HepG2 (cell line): ENCODE measurements at regions not wholly inside any gene's neighbourhood (a gene's known extent, or its start where the extent isn't known, plus 50 kb on each side); places are given as distances from the start of the nearest gene placed in this dataset.

Experiments used
- FOXP1 ChIP-seq, 2 experiments: fragments of 450-650 bp in 1 of 2; IDR thresholded peaks; 2 replicates each; pipeline ENCODE4 v1.6.1; 2017 to 2018; ENCODE audit warnings: antibody characterized with exemption in 1 of 2
- GABPA ChIP-seq, 2 experiments: IDR thresholded peaks; 2 replicates each; pipeline ENCODE4 v1.6.1; 2011 to 2016; ENCODE audit warnings: low read depth in 2 of 2, low read length in 1 of 2, missing biosample characterization in 1 of 2, missing genetic modification characterization in 1 of 2
- HOXA5 ChIP-seq: sonication (generic); formaldehyde crosslinking; IDR thresholded peaks from 2 replicates; pipeline ENCODE4 v1.4.0; 2020; ENCODE audit warnings: missing genetic modification reagents
- MBD4 ChIP-seq: IDR thresholded peaks from 2 replicates; pipeline ENCODE4 v1.6.1; 2012; ENCODE audit warnings: low read length, inconsistent platforms, borderline replicate concordance
- POLR2G ChIP-seq: fragments of 200-400 bp; formaldehyde crosslinking; IDR thresholded peaks from 2 replicates; pipeline ENCODE4 v1.6.1; 2018; ENCODE audit warnings: mild to moderate bottlenecking, low read depth, low read length, moderate library complexity
- ZNF136 ChIP-seq: sonication (generic); formaldehyde crosslinking; IDR thresholded peaks from 2 replicates; pipeline ENCODE4 v1.8.1; 2022; ENCODE audit warnings: low read depth, mild to moderate bottlenecking, moderate library complexity, missing genetic modification reagents
- ZNF205 ChIP-seq: IDR thresholded peaks from 2 replicates; pipeline ENCODE4 v1.6.1; 2018; ENCODE audit warnings: missing biosample characterization, missing genetic modification reagents
- ZNF343 ChIP-seq: sonication (generic); formaldehyde crosslinking; IDR thresholded peaks from 2 replicates; pipeline ENCODE4 v1.4.0; 2020; ENCODE audit warnings: mild to moderate bottlenecking, missing genetic modification reagents
- TF ChIP-seq, protein P1 (sequence below): IDR thresholded peaks from 2 replicates; pipeline ENCODE4 v1.6.1; 2016; ENCODE audit warnings: low read depth, missing genetic modification reagents, missing compliant biosample characterization
- TF ChIP-seq, protein P2 (sequence below): IDR thresholded peaks from 2 replicates; pipeline ENCODE4 v1.6.1; 2016; ENCODE audit warnings: low read depth
- TF ChIP-seq, protein P3 (sequence below): sonication (generic); formaldehyde crosslinking; IDR thresholded peaks from 2 replicates; pipeline ENCODE4 v1.4.0; 2020; ENCODE audit warnings: mild to moderate bottlenecking, missing genetic modification reagents, borderline replicate concordance
- TF ChIP-seq, protein P4 (sequence below): sonication (generic); formaldehyde crosslinking; IDR thresholded peaks from 2 replicates; pipeline ENCODE4 v1.4.0; 2020; ENCODE audit warnings: mild to moderate bottlenecking, missing genetic modification reagents
- TF ChIP-seq, protein P5 (sequence below): sonication (generic); formaldehyde crosslinking; IDR thresholded peaks from 2 replicates; pipeline ENCODE4 v1.8.1; 2023; ENCODE audit warnings: missing genetic modification reagents, inconsistent platforms, borderline replicate concordance

DNA sequence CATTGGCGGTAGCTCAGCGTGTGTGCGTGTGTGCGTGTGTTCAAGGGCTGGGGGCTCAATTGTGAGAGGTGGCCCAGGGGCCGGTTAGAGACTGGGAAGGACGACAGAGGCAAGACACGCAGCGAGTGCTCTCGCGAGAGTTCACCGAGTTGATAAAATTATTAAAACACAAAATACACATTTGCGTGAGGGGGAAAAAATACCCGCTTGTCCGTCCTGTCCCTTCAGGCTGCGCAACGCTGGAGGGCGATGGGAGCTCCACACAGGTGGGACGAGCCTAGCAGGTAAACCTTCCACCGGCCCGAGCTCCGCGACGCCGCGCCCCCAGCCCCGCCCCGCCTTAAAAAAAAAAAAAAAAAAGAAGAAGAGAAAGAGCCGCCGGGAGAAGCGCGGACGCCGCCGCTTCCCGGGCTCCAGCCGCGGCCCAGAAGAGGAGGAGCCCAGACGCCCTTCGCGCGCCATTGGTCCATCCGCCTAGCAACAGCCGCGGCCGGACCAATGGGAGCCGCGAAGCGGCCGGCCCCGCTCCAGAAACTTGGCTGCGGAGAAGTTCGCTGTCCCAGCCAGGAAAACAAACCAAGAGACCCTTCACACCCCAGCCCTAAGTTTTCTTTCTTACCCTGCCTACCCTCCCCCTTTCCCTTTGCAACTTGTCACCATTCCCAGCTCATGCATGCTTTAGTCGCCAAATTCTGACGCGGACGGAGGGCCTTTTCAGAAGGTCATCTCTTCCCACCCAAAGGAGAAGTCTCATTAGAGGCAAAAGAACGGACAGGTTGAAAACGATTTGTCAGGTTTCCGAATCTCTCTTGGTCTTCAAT is 169.9 kb upstream of the MAF start (continued):
- TF ChIP-seq, protein P1, sequence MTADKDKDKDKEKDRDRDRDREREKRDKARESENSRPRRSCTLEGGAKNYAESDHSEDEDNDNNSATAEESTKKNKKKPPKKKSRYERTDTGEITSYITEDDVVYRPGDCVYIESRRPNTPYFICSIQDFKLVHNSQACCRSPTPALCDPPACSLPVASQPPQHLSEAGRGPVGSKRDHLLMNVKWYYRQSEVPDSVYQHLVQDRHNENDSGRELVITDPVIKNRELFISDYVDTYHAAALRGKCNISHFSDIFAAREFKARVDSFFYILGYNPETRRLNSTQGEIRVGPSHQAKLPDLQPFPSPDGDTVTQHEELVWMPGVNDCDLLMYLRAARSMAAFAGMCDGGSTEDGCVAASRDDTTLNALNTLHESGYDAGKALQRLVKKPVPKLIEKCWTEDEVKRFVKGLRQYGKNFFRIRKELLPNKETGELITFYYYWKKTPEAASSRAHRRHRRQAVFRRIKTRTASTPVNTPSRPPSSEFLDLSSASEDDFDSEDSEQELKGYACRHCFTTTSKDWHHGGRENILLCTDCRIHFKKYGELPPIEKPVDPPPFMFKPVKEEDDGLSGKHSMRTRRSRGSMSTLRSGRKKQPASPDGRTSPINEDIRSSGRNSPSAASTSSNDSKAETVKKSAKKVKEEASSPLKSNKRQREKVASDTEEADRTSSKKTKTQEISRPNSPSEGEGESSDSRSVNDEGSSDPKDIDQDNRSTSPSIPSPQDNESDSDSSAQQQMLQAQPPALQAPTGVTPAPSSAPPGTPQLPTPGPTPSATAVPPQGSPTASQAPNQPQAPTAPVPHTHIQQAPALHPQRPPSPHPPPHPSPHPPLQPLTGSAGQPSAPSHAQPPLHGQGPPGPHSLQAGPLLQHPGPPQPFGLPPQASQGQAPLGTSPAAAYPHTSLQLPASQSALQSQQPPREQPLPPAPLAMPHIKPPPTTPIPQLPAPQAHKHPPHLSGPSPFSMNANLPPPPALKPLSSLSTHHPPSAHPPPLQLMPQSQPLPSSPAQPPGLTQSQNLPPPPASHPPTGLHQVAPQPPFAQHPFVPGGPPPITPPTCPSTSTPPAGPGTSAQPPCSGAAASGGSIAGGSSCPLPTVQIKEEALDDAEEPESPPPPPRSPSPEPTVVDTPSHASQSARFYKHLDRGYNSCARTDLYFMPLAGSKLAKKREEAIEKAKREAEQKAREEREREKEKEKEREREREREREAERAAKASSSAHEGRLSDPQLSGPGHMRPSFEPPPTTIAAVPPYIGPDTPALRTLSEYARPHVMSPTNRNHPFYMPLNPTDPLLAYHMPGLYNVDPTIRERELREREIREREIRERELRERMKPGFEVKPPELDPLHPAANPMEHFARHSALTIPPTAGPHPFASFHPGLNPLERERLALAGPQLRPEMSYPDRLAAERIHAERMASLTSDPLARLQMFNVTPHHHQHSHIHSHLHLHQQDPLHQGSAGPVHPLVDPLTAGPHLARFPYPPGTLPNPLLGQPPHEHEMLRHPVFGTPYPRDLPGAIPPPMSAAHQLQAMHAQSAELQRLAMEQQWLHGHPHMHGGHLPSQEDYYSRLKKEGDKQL (CRISPR knock-in tag): no peak
- TF ChIP-seq ZNF205 (CRISPR knock-in tag) (no peak), POLR2G (no peak), ZNF343 (no peak), GABPA (IDR thresholded peaks at IDR 0.05; ENCODE audit: low read depth, low read length) (no peak), GABPA (CRISPR knock-in tag; IDR thresholded peaks at IDR 0.05; ENCODE audit: low read depth) (no peak), HOXA5 (CRISPR knock-in tag) (no peak), MBD4 (no peak), FOXP1 (IDR thresholded peaks at IDR 0.05) (no peak), FOXP1 (CRISPR knock-in tag; IDR thresholded peaks at IDR 0.05) (no peak), ZNF136 (CRISPR knock-in tag) (no peak)
- TF ChIP-seq, protein P2, sequence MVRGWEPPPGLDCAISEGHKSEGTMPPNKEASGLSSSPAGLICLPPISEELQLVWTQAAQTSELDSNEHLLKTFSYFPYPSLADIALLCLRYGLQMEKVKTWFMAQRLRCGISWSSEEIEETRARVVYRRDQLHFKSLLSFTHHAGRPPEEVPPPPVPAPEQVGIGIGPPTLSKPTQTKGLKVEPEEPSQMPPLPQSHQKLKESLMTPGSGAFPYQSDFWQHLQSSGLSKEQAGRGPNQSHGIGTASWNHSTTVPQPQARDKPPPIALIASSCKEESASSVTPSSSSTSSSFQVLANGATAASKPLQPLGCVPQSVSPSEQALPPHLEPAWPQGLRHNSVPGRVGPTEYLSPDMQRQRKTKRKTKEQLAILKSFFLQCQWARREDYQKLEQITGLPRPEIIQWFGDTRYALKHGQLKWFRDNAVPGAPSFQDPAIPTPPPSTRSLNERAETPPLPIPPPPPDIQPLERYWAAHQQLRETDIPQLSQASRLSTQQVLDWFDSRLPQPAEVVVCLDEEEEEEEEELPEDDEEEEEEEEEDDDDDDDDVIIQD (CRISPR knock-in tag): no peak
- TF ChIP-seq, protein P3, sequence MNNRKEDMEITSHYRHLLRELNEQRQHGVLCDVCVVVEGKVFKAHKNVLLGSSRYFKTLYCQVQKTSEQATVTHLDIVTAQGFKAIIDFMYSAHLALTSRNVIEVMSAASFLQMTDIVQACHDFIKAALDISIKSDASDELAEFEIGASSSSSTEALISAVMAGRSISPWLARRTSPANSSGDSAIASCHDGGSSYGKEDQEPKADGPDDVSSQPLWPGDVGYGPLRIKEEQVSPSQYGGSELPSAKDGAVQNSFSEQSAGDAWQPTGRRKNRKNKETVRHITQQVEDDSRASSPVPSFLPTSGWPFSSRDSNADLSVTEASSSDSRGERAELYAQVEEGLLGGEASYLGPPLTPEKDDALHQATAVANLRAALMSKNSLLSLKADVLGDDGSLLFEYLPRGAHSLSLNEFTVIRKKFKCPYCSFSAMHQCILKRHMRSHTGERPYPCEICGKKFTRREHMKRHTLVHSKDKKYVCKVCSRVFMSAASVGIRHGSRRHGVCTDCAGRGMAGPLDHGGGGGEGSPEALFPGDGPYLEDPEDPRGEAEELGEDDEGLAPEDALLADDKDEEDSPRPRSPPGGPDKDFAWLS: no peak
- TF ChIP-seq, protein P4, sequence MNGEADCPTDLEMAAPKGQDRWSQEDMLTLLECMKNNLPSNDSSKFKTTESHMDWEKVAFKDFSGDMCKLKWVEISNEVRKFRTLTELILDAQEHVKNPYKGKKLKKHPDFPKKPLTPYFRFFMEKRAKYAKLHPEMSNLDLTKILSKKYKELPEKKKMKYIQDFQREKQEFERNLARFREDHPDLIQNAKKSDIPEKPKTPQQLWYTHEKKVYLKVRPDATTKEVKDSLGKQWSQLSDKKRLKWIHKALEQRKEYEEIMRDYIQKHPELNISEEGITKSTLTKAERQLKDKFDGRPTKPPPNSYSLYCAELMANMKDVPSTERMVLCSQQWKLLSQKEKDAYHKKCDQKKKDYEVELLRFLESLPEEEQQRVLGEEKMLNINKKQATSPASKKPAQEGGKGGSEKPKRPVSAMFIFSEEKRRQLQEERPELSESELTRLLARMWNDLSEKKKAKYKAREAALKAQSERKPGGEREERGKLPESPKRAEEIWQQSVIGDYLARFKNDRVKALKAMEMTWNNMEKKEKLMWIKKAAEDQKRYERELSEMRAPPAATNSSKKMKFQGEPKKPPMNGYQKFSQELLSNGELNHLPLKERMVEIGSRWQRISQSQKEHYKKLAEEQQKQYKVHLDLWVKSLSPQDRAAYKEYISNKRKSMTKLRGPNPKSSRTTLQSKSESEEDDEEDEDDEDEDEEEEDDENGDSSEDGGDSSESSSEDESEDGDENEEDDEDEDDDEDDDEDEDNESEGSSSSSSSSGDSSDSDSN (CRISPR knock-in tag): no peak
- TF ChIP-seq, protein P5, sequence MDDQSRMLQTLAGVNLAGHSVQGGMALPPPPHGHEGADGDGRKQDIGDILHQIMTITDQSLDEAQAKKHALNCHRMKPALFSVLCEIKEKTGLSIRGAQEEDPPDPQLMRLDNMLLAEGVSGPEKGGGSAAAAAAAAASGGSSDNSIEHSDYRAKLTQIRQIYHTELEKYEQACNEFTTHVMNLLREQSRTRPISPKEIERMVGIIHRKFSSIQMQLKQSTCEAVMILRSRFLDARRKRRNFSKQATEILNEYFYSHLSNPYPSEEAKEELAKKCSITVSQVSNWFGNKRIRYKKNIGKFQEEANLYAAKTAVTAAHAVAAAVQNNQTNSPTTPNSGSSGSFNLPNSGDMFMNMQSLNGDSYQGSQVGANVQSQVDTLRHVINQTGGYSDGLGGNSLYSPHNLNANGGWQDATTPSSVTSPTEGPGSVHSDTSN (CRISPR knock-in tag): no peak
